ENCODE measurements at regions not wholly inside any gene's neighbourhood (a gene's known extent, or its start where the extent isn't known, plus 50 kb on each side); places are given as distances from the start of the nearest gene placed in this dataset.

DNA sequence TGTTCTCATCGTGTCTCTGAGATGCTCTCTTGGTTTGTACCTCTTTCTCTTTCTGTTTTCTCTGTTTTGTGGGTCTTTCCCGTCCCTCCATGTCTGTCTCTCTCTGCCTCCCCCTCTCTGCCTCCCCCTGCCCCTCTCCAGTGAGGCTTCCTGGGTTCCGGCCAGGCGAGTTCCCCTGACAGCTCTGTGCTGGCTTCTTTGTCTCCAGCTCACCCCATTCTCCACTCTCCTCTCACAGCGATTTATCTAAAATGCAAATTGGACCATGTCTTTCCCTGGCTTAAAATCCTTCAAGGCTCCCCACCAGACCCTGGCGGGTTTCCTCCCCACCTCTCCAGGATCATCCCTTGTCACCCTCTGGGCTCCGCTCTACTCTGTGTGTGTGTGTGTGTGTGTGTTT lies 202.4 kb upstream of the POU3F1 start:
- Histone ChIP-seq H3K36me3 (ENCODE audit: control insufficient read depth in 2 of 2, insufficient read depth in 2 of 2, low read length in 2 of 2) (no peaks in the 10 kb centered on the region), H3K27ac (ENCODE audit: low read length) (no peak overlapping the region), H3K4me1 (ENCODE audit: control insufficient read depth, insufficient read depth, low read length) (peaks cover 3% of the 10 kb centered on the region), H3K4me3 (ENCODE audit: low read length in 2 of 2) (no peak overlapping the region), H3K9ac (ENCODE audit: low read length in 2 of 2) (no peak overlapping the region), H3K9me3 (ENCODE audit: control insufficient read depth in 2 of 2, low read length in 2 of 2) (no peaks in the 10 kb centered on the region), H3K27me3 (ENCODE audit: control insufficient read depth in 1 of 2, insufficient read depth in 2 of 2, low read length in 2 of 2) (peaks cover 0 to 12% of the 10 kb centered on the region in 2 donors)

DNA sequence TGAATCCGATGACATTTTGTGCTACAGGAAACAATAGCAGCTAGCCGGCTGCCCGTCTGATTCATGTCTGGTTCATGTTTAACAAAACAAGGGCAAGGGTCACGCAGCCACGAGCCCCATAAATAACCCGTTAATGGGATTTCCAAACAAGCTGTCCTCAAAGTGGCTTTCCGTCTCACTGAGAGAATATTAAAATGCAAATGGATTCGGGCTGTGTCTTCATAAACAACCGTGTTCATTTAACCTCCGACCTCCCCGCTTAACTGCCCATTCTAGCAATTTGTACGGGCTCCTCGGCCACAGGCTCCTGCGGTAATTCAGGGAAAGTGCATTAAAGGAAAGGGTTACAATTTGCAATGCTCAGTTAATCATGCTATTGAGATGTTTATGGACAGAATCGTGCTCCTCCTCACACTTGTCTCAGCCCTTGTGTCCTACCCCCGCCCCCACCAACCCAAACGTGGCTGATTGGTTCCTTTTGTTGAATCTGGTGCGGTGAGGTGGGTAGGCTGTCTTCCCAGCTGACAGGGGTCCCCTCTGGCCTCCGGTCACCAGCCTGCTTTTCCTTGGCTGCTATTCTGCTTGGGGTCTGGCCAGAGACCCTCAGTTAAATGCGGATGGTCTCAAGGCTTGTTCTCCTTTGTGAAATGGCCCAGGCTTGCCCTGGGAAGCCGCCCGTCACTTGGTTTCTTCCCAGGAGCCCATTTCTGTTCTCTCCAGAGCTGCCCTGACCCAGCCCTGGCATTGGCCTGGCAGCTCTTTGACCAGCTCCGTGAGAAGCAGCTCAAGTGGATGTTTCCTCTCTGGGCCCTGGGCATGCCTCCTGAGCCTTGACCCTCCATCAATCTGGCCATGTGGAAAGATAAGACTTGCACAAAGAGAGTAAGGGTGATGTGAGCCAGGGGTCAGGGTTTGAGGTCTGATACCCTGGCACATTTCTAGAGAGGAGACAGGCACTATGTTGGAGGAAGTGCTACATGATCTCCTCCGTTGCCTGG lies 200.7 kb upstream of the POU3F1 start:
- Histone ChIP-seq H3K9me3 (ENCODE audit: control insufficient read depth in 2 of 2, low read length in 2 of 2) (no peaks in the 10 kb centered on the region), H3K27me3 (ENCODE audit: control insufficient read depth in 1 of 2, insufficient read depth in 2 of 2, low read length in 2 of 2) (peaks cover 0 to 12% of the 10 kb centered on the region in 2 donors), H3K4me1 (ENCODE audit: control insufficient read depth, insufficient read depth, low read length) (peaks cover 4% of the 10 kb centered on the region), H3K36me3 (ENCODE audit: control insufficient read depth in 2 of 2, insufficient read depth in 2 of 2, low read length in 2 of 2) (no peaks in the 10 kb centered on the region), H3K4me3 (ENCODE audit: low read length in 2 of 2) (no peak overlapping the region), H3K9ac (ENCODE audit: low read length in 2 of 2) (no peak overlapping the region), H3K27ac (ENCODE audit: low read length) (no peak overlapping the region)

DNA sequence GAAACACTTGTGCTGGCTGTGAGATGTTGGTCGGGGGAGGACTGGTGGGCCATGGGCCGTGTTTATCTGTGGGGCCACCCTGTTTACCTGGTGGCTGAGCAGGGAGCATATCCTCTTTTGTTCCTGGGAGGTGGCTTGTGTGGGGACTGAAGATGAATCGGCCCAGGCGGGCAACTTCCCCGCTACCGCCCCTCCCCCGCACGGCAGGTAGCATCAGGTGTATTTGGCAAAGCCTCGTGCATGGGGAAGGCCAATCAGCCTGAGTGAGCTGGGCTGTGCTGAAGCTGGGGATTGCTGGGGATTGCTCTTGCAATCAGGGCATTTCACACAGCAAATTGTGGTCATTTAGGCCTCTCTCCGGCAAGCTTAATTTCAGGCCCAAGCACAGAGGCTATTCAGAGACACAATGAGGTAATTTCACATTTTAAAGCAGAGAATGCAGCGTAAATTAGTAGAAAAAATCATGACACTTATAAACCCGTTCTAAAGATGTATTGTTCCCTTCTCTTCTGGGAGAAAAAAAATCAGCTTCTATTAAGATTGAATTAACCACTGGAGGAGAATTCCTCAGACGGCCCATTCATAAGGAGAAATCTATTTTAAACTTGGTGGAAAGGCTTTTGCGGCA lies 197.7 kb upstream of the POU3F1 start:
- H3K27ac ChIP-seq (ENCODE audit: low read length), result no peak overlapping the region
- no peaks in the 10 kb centered on the region for H3K36me3 ChIP-seq (ENCODE audit: control insufficient read depth in 2 of 2, insufficient read depth in 2 of 2, low read length in 2 of 2)
- no peak overlapping the region for H3K4me3 ChIP-seq (ENCODE audit: low read length in 2 of 2)
- H3K4me1 ChIP-seq (ENCODE audit: control insufficient read depth, insufficient read depth, low read length), result peaks cover 4% of the 10 kb centered on the region
- H3K9ac ChIP-seq (ENCODE audit: low read length in 2 of 2), result no peak overlapping the region
- peaks cover 0 to 6% of the 10 kb centered on the region in 2 donors for H3K27me3 ChIP-seq (ENCODE audit: control insufficient read depth in 1 of 2, insufficient read depth in 2 of 2, low read length in 2 of 2)
- no peaks in the 10 kb centered on the region for H3K9me3 ChIP-seq (ENCODE audit: control insufficient read depth in 2 of 2, low read length in 2 of 2)

DNA sequence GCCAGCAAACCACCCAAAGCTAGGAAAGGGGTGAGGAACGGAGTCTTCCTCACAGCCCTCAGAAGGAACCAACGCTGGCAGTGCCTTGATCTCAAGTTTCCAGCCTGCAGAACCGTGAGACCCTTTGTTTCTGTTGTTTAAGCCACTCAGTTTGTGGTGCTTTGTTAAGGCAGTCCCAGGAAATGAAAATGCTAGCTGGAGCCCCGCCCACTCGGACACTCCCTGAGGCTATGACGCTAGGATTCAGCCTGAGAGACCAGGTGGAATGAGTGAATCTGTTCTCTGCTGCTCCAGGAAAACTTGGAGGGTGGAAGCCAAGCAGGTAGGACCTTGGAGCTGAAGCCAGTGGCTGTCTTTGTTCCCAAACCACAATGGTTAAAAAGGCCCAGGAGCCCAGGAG lies 196.5 kb upstream of the POU3F1 start:
- H3K27me3 ChIP-seq (ENCODE audit: control insufficient read depth in 1 of 2, insufficient read depth in 2 of 2, low read length in 2 of 2), result peaks cover 0 to 2% of the 10 kb centered on the region in 2 donors
- H3K9ac ChIP-seq (ENCODE audit: low read length in 2 of 2), result no peak overlapping the region
- no peaks in the 10 kb centered on the region for H3K36me3 ChIP-seq (ENCODE audit: control insufficient read depth in 2 of 2, insufficient read depth in 2 of 2, low read length in 2 of 2)
- peaks cover 4% of the 10 kb centered on the region for H3K4me1 ChIP-seq (ENCODE audit: control insufficient read depth, insufficient read depth, low read length)
- H3K4me3 ChIP-seq (ENCODE audit: low read length in 2 of 2), result no peak overlapping the region
- H3K27ac ChIP-seq (ENCODE audit: low read length), result no peak overlapping the region
- no peaks in the 10 kb centered on the region for H3K9me3 ChIP-seq (ENCODE audit: control insufficient read depth in 2 of 2, low read length in 2 of 2)

DNA sequence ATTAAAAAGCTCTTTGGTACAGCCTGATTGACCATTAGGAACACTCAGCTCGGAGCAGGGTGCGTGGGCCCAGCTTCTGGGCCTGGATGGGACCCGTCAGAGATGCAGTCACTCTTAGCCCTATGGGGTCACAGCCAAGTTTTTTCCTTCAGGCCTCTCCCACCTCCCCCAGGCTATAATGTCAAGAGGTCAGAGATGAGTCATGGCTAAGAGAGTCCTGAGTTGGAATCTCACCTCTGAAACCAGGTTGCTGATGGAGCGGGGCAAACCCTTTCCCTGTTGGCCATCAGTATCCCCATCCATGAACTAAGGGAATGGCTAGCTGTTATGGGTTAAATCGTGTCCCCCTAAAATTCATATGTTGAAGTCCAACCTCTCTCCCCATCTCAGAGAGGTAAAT lies 195.9 kb upstream of the POU3F1 start:
- Histone ChIP-seq H3K4me3 (ENCODE audit: low read length in 2 of 2) (no peak overlapping the region), H3K27ac (ENCODE audit: low read length) (no peak overlapping the region), H3K27me3 (ENCODE audit: control insufficient read depth in 1 of 2, insufficient read depth in 2 of 2, low read length in 2 of 2) (peaks cover 0 to 2% of the 10 kb centered on the region in 2 donors), H3K4me1 (ENCODE audit: control insufficient read depth, insufficient read depth, low read length) (peaks cover 4% of the 10 kb centered on the region), H3K9ac (ENCODE audit: low read length in 2 of 2) (no peak overlapping the region), H3K9me3 (ENCODE audit: control insufficient read depth in 2 of 2, low read length in 2 of 2) (no peaks in the 10 kb centered on the region), H3K36me3 (ENCODE audit: control insufficient read depth in 2 of 2, insufficient read depth in 2 of 2, low read length in 2 of 2) (no peaks in the 10 kb centered on the region)

DNA sequence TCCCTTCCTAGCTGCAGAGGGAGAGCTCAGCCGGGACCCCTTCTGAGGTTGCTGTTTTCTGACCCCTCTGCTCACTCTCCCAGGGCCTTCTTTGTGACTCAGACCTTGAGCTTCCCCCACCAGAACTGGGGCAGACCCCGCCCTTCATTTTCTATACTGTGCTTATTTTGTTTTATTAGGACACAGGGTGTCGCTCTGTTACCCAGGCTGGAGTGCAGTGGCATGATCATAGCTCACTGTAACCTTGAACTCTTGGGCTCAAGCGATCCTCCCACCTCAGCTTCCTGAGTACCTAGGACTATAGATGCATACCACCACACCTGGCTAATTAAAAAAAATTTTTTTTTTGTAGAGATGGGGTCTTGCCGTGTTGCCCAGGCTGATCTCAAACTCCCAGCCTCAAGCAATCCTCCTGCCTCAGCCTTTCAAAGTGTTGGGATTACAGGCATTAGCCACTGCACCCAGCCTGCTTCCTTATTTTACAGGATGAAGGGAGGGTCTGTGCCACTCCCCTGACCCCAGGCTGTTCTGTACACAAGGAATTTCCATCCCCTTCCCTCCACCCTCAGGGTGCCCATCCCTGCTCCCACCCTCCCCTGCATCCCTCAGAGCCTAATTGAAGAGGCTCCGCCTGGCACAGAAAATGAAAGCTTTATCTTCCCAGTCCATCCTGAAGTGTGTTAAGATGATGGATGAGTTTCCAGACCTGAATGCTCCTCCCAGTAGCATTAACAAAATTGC lies 195.2 kb upstream of the POU3F1 start:
- H3K27me3 ChIP-seq (ENCODE audit: control insufficient read depth in 1 of 2, insufficient read depth in 2 of 2, low read length in 2 of 2), result peaks cover 2% of the 10 kb centered on the region in 2 donors
- no peak overlapping the region for H3K4me3 ChIP-seq (ENCODE audit: low read length in 2 of 2)
- no peaks in the 10 kb centered on the region for H3K9me3 ChIP-seq (ENCODE audit: control insufficient read depth in 2 of 2, low read length in 2 of 2)
- H3K4me1 ChIP-seq (ENCODE audit: control insufficient read depth, insufficient read depth, low read length), result peaks cover 2% of the 10 kb centered on the region
- H3K36me3 ChIP-seq (ENCODE audit: control insufficient read depth in 2 of 2, insufficient read depth in 2 of 2, low read length in 2 of 2), result no peaks in the 10 kb centered on the region
- H3K9ac ChIP-seq (ENCODE audit: low read length in 2 of 2), result no peak overlapping the region
- H3K27ac ChIP-seq (ENCODE audit: low read length), result no peak overlapping the region

DNA sequence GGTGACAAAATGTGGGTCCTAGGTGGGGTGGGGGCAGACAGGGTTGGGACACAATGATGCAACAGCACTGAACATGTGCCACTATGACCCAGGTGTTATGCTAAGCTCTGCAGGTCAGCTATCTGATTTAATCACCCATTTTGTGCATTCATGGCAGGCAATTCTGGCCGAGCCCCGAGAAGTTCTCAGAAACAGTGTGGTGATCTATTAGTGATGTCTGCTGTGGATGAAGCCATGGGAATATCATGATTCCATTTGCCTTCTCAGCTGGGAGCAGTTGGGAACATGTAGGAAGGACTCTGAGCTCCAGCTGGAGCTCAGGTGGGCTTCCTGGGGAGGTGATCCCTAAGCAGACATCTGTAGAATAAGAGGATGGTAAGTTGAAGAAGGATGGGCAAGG lies 194.0 kb upstream of the POU3F1 start:
- Histone ChIP-seq H3K36me3 (ENCODE audit: control insufficient read depth in 2 of 2, insufficient read depth in 2 of 2, low read length in 2 of 2) (no peaks in the 10 kb centered on the region), H3K4me1 (ENCODE audit: control insufficient read depth, insufficient read depth, low read length) (peaks cover 2% of the 10 kb centered on the region), H3K27ac (ENCODE audit: low read length) (no peak overlapping the region), H3K9ac (ENCODE audit: low read length in 2 of 2) (no peak overlapping the region), H3K4me3 (ENCODE audit: low read length in 2 of 2) (no peak overlapping the region), H3K9me3 (ENCODE audit: control insufficient read depth in 2 of 2, low read length in 2 of 2) (no peaks in the 10 kb centered on the region), H3K27me3 (ENCODE audit: control insufficient read depth in 1 of 2, insufficient read depth in 2 of 2, low read length in 2 of 2) (peaks cover 2 to 7% of the 10 kb centered on the region in 2 donors)

DNA sequence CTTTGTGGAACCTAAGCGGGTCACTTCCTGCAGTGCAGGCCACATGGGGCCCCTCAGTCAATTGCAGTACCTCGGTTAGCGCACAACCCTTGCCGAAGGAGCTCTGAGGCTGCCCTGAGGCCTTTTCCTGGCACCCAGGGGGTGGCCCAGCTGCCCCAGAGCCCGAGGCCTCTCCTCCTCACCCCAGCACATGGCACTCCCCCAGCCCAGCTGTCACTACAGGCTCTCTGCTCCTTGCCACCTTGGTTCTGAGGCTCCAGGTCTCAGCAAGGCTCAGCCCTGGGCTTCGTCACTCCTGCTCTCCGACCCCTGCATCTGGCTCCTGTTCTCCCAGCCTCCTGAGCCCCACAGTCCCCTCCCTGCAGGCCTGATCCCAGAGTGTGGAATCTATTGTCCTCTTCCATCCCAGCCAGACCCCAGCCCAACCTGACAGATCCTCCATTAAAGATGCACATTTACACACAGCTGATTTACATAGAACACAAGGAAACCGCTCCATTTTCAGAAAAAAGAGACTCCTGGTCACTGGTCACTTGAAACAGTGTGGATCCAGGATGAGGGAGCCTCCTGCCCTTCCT lies 192.8 kb upstream of the POU3F1 start:
- Histone ChIP-seq H3K9ac (ENCODE audit: low read length in 2 of 2) (no peak overlapping the region), H3K4me3 (ENCODE audit: low read length in 2 of 2) (no peak overlapping the region), H3K36me3 (ENCODE audit: control insufficient read depth in 2 of 2, insufficient read depth in 2 of 2, low read length in 2 of 2) (no peaks in the 10 kb centered on the region), H3K27me3 (ENCODE audit: control insufficient read depth in 1 of 2, insufficient read depth in 2 of 2, low read length in 2 of 2) (peaks cover 2 to 9% of the 10 kb centered on the region in 2 donors), H3K9me3 (ENCODE audit: control insufficient read depth in 2 of 2, low read length in 2 of 2) (no peaks in the 10 kb centered on the region), H3K27ac (ENCODE audit: low read length) (no peak overlapping the region), H3K4me1 (ENCODE audit: control insufficient read depth, insufficient read depth, low read length) (peaks cover 2% of the 10 kb centered on the region)

DNA sequence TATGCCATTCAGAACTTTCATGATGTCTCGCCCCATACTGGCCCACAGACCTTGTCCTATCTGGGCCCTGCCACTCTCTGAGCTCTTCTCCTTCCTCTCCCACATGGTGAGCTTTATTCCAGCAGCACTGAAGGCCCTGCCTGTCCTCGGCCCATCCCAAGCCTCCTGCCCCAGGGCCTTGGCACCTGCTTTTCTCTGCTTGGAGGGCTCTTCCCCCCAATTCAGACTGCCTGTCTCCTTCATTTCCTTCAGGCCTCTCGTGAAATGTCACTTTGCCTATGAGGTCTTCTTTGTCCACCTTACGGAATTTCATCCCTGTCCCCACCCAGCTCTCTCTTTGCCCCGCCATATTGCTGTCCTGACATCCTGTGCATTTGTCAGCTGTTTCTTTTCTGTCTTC lies 191.7 kb upstream of the POU3F1 start:
- Histone ChIP-seq H3K36me3 (ENCODE audit: control insufficient read depth in 2 of 2, insufficient read depth in 2 of 2, low read length in 2 of 2) (no peaks in the 10 kb centered on the region), H3K9me3 (ENCODE audit: control insufficient read depth in 2 of 2, low read length in 2 of 2) (no peaks in the 10 kb centered on the region), H3K27ac (ENCODE audit: low read length) (no peak overlapping the region), H3K4me1 (ENCODE audit: control insufficient read depth, insufficient read depth, low read length) (peaks cover 2% of the 10 kb centered on the region), H3K9ac (ENCODE audit: low read length in 2 of 2) (no peak overlapping the region), H3K4me3 (ENCODE audit: low read length in 2 of 2) (no peak overlapping the region), H3K27me3 (ENCODE audit: control insufficient read depth in 1 of 2, insufficient read depth in 2 of 2, low read length in 2 of 2) (peaks cover 2 to 9% of the 10 kb centered on the region in 2 donors)

DNA sequence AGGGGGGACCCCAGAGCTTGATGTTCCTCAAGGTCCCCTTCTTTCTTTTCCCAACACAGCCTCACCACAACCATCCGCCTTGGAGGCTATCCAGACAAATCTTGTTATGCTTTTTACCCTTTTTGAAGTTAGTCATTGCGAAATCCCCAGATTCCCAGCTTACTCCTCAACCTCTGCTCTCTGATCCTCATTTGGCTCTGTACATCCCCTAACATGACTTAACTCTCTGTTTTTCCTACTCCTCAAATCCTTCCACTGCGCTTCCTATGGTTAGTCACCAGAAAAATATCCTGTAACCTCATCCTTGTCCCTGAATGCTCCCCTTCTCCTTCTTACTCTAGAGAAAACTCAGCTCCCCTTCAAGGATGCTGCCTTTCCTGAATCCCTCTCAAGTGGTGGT lies 189.1 kb upstream of the POU3F1 start:
- Histone ChIP-seq H3K27ac (ENCODE audit: low read length) (no peak overlapping the region), H3K36me3 (ENCODE audit: control insufficient read depth in 2 of 2, insufficient read depth in 2 of 2, low read length in 2 of 2) (no peaks in the 10 kb centered on the region), H3K4me3 (ENCODE audit: low read length in 2 of 2) (no peak overlapping the region), H3K27me3 (ENCODE audit: control insufficient read depth in 1 of 2, insufficient read depth in 2 of 2, low read length in 2 of 2) (peaks cover 2 to 9% of the 10 kb centered on the region in 2 donors), H3K9ac (ENCODE audit: low read length in 2 of 2) (no peak overlapping the region), H3K9me3 (ENCODE audit: control insufficient read depth in 2 of 2, low read length in 2 of 2) (peaks cover 6 to 8% of the 10 kb centered on the region in 2 donors), H3K4me1 (ENCODE audit: control insufficient read depth, insufficient read depth, low read length) (no peaks in the 10 kb centered on the region)
